NCI-H524 (cell line): ENCODE measurements at regions not wholly inside any gene's neighbourhood (a gene's known extent, or its start where the extent isn't known, plus 50 kb on each side); places are given as distances from the start of the nearest gene placed in this dataset.

ENCODE experiments used
- DNase-seq, 2 experiments: peaks; one replicate each; lab custom pipeline; 2025; lab: John Stamatoyannopoulos, UW

- DNase-seq, result no peak
Observed at GRCh38 chr2:211067029-211067428, 510.6 kb downstream of the CPS1 start.

DNA sequence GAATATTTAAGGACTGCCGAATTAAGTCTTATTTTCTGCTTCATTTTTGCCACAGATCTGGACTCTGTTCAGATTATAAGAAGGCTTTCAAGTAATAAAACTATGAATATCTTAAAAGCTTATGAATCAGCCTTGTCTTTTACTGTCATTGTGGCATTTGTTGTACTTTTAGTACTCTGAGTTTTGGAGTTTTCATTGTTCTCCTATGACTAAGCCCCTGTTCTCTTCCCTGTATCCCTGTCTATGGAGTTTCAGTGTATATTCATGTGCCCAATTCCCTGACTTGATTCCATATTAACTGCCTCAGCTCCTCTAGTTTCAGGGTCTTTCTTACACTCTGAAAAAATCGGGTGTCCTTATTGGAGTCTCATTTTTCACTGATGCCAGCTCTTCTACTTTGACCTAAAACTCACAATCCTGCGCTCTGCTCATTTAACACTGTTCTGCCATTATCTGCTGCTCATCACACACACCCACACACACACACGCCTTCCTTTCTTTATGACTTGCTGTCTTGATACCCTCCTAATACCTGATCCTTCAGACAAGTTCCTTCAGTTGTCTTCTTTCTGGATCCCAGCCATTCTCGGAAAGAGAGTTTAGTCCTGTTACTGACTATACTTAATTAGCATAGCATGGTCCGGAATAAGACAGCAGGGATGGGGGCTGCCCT, 511.8 kb downstream of the CPS1 start:
- DNase-seq, result no peak

GRCh38 chr2:211070547-211070946, 514.1 kb downstream of the CPS1 start:
- no peak for DNase-seq

GRCh38 chr2:211077216-211077767, 520.9 kb downstream of the CPS1 start:
- DNase-seq, result no peak

- DNase-seq, result no peak
Observed at GRCh38 chr2:211084352-211084751, 528.0 kb downstream of the CPS1 start.

- DNase-seq, result peak; percentile 18 to 28
Observed at GRCh38 chr2:211085056-211085680, 528.8 kb downstream of the CPS1 start.

DNA sequence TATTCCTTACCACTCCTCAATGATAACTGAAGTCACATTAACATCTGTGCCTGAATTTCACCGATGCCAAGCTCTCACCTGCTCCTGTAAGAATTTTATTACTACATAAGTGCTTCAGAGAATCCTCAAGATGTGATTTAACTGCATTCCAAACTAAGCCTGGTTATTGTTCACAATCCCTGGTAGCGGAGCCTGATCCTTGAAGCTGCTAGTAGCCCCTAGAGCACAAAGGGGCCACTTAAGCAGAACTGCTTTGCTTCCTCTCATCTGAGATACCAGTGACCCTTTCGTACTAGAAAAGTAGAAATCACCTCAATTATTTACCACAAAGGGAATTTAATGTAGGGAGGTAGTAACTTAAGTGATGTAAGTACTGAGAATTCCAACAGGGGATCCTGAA, 529.6 kb downstream of the CPS1 start:
- DNase-seq, result peak; percentile 35 to 77

- no peak for DNase-seq
Observed at GRCh38 chr2:211089127-211089526, 532.7 kb downstream of the CPS1 start.

GRCh38 chr2:211093743-211094303, 537.4 kb downstream of the CPS1 start:
- peak in 1 of 2 experiments; percentile 17 for DNase-seq

GRCh38 chr2:211103989-211104388, 547.6 kb downstream of the CPS1 start:
- no peak for DNase-seq

GRCh38 chr2:211113334-211114175, 557.2 kb downstream of the CPS1 start:
- DNase-seq, result no peak

DNA sequence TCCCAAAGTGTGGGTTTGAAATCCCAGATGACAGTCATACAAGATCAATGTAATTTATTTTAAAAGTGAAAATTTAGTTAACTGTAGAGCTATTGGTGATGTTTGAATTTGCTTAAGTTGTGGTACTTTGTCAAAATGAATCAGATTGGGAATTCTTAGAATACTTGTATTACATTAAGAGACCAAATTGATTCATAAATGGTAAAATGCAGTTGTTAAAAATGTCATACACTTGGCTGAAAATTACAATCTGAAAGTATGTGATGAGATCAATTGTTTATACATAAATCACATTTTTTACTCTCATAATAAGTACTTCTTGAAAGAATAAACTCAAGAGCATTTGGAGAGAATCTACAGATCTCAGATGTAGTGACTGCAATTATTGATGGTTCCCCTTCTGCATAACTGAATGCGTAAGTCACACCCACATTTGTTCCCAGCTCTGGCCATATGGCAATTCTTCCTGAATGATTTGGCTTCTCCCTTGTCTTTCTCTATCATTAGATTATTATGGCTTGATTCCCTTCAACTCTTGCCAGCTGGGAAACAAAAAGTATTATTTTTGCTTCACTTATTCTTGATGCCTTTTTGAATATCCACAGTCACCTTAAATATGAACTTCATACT, 558.5 kb downstream of the CPS1 start:
- DNase-seq, result peak in 1 of 2 experiments; percentile 34

GRCh38 chr2:211117026-211117425, 560.6 kb downstream of the CPS1 start:
- DNase-seq, result no peak

GRCh38 chr2:211126256-211126655, 569.9 kb downstream of the CPS1 start:
- DNase-seq, result no peak

GRCh38 chr2:211127501-211127900, 571.1 kb downstream of the CPS1 start:
- DNase-seq, result no peak

- no peak for DNase-seq
Observed at GRCh38 chr2:211128287-211128686, 571.9 kb downstream of the CPS1 start.

- no peak for DNase-seq
Observed at GRCh38 chr2:211129798-211130197, 573.4 kb downstream of the CPS1 start.

- DNase-seq, result no peak
Observed at GRCh38 chr2:211132046-211132445, 575.6 kb downstream of the CPS1 start.

DNA sequence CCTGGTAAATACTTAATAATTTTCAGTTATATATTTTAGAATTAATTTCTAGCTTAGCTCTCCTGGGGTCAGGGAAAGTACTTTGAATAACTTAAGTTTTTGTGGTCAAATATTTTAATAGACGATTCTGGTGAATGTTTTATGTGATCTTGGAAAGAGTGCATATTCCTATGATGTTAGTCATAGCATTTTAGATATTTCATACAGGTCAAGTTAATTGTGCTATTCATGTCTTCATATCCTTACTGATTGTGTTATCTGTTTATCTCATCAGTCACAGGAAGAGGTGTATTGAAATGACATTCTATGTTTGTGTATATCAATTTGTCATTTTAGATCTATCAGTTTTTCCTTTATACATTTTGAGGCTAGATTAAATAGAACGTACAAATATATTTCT, 576.2 kb downstream of the CPS1 start:
- no peak for DNase-seq

GRCh38 chr2:211133766-211134165, 577.4 kb downstream of the CPS1 start:
- no peak for DNase-seq

GRCh38 chr2:211138551-211138950, 582.2 kb downstream of the CPS1 start:
- DNase-seq, result no peak

- DNase-seq, result no peak
Observed at GRCh38 chr2:211141646-211142045, 585.2 kb downstream of the CPS1 start.
